ENCODE measurements at regions not wholly inside any gene's neighbourhood (a gene's known extent, or its start where the extent isn't known, plus 50 kb on each side); places are given as distances from the start of the nearest gene placed in this dataset.

DNA sequence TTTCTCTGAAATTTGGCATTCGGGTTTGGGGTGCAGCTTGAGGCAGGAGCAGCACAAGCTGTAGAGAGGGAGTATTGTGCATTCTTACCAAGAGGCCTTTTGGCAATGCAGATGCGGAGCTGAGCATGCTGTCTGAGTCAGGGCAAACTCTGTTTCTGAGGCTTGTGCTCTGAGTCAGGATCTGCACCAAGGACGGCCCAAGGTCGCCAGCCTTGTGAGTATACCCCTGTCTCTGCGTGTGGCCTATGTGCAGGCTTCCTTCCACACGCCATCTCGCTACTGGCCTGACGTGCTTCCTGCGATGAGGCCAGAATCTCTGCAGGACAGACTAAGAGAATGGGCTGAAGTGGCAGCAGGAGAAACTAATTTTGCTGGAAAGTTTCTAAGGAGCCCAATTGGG, 83.8 kb upstream of the ROPN1 start:
- DNase-seq (no peak), ATAC-seq (no peak)
- Histone ChIP-seq H3K4me3 (ENCODE audit: low read length) (no peak overlapping the region), H3K9me3 (ENCODE audit: control insufficient read depth, insufficient read depth, low read length) (no peaks in the 10 kb centered on the region), H3K4me1 (ENCODE audit: control insufficient read depth, insufficient read depth, low read length) (no peaks in the 10 kb centered on the region), H3K27ac (ENCODE audit: low read length) (no peak overlapping the region), H3K27me3 (ENCODE audit: control insufficient read depth, insufficient read depth, low read length) (no peaks in the 10 kb centered on the region), H3K36me3 (ENCODE audit: control insufficient read depth, insufficient read depth, low read length) (no peaks in the 10 kb centered on the region)
- peaks cover 12 to 23% of the 10 kb centered on the region in 2 donors for H3K27me3 Mint-ChIP-seq (ENCODE audit: low read depth in 2 of 2)
- H3K36me3 Mint-ChIP-seq = no peaks in the 10 kb centered on the region
- H3K27ac Mint-ChIP-seq = no peak overlapping the region
- no peak overlapping the region for H3K4me3 Mint-ChIP-seq
- WGBS (ENCODE audit: insufficient coverage) = 88% methylated on average over 9 of the region's 9 CpGs
- no peaks in the 10 kb centered on the region for H3K4me1 Mint-ChIP-seq
- no peaks in the 10 kb centered on the region for H3K9me3 Mint-ChIP-seq
- TF ChIP-seq, protein P1, sequence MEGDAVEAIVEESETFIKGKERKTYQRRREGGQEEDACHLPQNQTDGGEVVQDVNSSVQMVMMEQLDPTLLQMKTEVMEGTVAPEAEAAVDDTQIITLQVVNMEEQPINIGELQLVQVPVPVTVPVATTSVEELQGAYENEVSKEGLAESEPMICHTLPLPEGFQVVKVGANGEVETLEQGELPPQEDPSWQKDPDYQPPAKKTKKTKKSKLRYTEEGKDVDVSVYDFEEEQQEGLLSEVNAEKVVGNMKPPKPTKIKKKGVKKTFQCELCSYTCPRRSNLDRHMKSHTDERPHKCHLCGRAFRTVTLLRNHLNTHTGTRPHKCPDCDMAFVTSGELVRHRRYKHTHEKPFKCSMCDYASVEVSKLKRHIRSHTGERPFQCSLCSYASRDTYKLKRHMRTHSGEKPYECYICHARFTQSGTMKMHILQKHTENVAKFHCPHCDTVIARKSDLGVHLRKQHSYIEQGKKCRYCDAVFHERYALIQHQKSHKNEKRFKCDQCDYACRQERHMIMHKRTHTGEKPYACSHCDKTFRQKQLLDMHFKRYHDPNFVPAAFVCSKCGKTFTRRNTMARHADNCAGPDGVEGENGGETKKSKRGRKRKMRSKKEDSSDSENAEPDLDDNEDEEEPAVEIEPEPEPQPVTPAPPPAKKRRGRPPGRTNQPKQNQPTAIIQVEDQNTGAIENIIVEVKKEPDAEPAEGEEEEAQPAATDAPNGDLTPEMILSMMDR (IDR thresholded peaks at IDR 0.05) = no peak
- intact Hi-C loops (cut with micrococcal nuclease) = no loop called here

DNA sequence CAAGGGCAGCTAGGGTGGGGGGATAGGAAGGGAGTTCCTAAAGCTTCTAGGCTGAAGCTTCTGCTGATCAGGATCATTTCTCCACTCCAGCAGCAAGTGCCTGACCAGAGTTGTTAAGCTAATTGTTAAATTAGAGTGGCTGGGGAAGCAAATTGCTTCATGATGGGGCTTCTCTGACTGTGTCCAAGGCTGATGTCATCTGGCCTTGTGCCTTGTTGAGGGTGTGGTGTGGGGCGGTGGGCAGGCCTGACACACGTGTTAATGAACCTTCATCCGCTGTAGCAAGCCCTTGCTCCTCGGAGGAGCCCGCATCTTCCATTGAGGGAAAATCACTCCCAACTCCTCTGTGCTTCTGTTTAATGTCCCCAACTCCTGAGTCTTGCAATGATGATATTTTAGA, 84.3 kb upstream of the ROPN1 start:
- Histone ChIP-seq H3K4me3 (ENCODE audit: low read length) (no peak overlapping the region), H3K9me3 (ENCODE audit: control insufficient read depth, insufficient read depth, low read length) (no peaks in the 10 kb centered on the region), H3K4me1 (ENCODE audit: control insufficient read depth, insufficient read depth, low read length) (no peaks in the 10 kb centered on the region), H3K36me3 (ENCODE audit: control insufficient read depth, insufficient read depth, low read length) (no peaks in the 10 kb centered on the region), H3K27ac (ENCODE audit: low read length) (no peak overlapping the region), H3K27me3 (ENCODE audit: control insufficient read depth, insufficient read depth, low read length) (no peaks in the 10 kb centered on the region)
- no peaks in the 10 kb centered on the region for H3K4me1 Mint-ChIP-seq
- H3K36me3 Mint-ChIP-seq = no peaks in the 10 kb centered on the region
- DNase-seq (no peak), ATAC-seq (no peak)
- TF ChIP-seq, protein P1 (IDR thresholded peaks at IDR 0.05) = no peak
- H3K27ac Mint-ChIP-seq = no peak overlapping the region
- intact Hi-C loops (cut with micrococcal nuclease) = no loop called here
- H3K9me3 Mint-ChIP-seq = no peaks in the 10 kb centered on the region
- WGBS (ENCODE audit: insufficient coverage) = 96% methylated on average over 5 of the region's 5 CpGs
- no peak overlapping the region for H3K4me3 Mint-ChIP-seq
- H3K27me3 Mint-ChIP-seq (ENCODE audit: low read depth in 2 of 2) = peaks cover 12 to 28% of the 10 kb centered on the region in 2 donors

DNA sequence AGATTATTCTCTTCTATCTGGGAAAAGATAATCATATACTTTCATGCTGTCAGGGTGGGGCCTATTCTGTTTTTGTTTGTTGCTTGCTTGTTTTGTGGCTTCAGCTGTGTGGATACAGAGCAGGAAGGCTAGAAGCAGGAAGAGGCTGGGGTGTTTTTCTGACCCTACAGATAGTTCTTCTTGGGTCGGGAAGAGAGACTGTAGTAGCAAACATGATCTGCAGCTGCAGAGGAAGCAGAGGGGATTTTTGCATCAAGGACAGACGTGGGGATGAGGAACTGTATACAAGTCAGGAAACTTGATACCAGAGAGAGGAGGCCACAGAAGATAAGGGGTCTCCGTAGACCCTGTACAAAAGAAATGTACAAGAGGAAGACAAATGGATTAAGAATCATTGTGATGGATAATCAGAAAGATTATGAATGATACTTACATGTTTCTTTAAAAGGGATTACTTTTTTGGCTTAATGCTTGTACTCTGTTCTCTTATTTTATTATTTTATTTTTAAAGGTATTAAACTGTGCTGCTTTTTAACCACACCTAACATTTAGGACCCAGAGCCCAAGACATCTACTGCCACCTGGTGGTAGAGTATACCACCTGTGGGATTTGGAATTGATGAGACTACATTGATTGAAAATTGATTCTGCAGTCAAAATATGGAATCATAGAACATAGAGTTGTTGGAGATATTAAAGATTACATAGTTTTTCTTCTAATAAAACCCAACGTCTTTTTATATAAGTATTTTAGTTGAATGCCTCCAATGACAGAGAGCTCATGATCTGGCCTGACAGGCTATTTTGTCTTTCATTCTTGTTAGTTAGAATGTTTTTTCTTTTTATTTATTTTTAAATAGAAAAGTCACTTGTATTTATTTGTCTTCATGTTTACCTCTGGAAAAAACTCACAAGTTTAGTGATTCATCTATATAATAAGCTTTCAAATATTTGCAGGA, 87.3 kb upstream of the ROPN1 start:
- H3K4me3 ChIP-seq (ENCODE audit: low read length) = no peak overlapping the region
- DNase-seq (peak in 1 of 2 donors; percentile 36), ATAC-seq (no peak)
- TF ChIP-seq, protein P1 (IDR thresholded peaks at IDR 0.05) = peak; percentile 62
- no peak overlapping the region for H3K27ac ChIP-seq (ENCODE audit: low read length)
- H3K27me3 Mint-ChIP-seq (ENCODE audit: low read depth in 2 of 2) = peaks cover 10 to 16% of the 10 kb centered on the region in 2 donors
- no peaks in the 10 kb centered on the region for H3K9me3 ChIP-seq (ENCODE audit: control insufficient read depth, insufficient read depth, low read length)
- no peaks in the 10 kb centered on the region for H3K9me3 Mint-ChIP-seq
- H3K36me3 ChIP-seq (ENCODE audit: control insufficient read depth, insufficient read depth, low read length) = no peaks in the 10 kb centered on the region
- no peaks in the 10 kb centered on the region for H3K4me1 Mint-ChIP-seq
- H3K4me3 Mint-ChIP-seq = no peak overlapping the region
- H3K36me3 Mint-ChIP-seq = no peaks in the 10 kb centered on the region
- H3K27me3 ChIP-seq (ENCODE audit: control insufficient read depth, insufficient read depth, low read length) = no peaks in the 10 kb centered on the region
- intact Hi-C loops (cut with micrococcal nuclease) = no loop called here
- H3K4me1 ChIP-seq (ENCODE audit: control insufficient read depth, insufficient read depth, low read length) = no peaks in the 10 kb centered on the region
- WGBS (ENCODE audit: insufficient coverage) = 34% methylated on average over 3 of the region's 4 CpGs
- H3K27ac Mint-ChIP-seq = no peak overlapping the region

Measured in natural killer cell (primary cell).